K562 (cell line): ENCODE measurements at regions not wholly inside any gene's neighbourhood (a gene's known extent, or its start where the extent isn't known, plus 50 kb on each side); places are given as distances from the start of the nearest gene placed in this dataset.

Experiments
- BCLAF1 ChIP-seq, 2 experiments: fragments of 450-650 bp in 1 of 2; IDR thresholded peaks; 2 replicates each; pipeline ENCODE4 v1.6.1; 2011 to 2017; ENCODE audit warnings: low read depth in 2 of 2, antibody characterized with exemption in 1 of 2, borderline replicate concordance in 1 of 2, low read length in 1 of 2, mild to moderate bottlenecking in 1 of 2, mixed read lengths in 1 of 2; ENCODE audit not compliant: control insufficient read depth in 1 of 2
- CREM ChIP-seq: IDR thresholded peaks from 2 replicates; pipeline ENCODE4 v1.6.1; 2014; ENCODE audit warnings: antibody characterized with exemption, low read depth
- CXXC5 ChIP-seq: fragments of 250-450 bp; sonication (Bioruptor Pico); IDR thresholded peaks from 2 replicates; pipeline ENCODE4 v1.8.0; 2022; ENCODE audit warnings: inconsistent platforms, mild to moderate bottlenecking, moderate library complexity
- DMBX1 ChIP-seq: fragments of 250-450 bp; sonication (Bioruptor Pico); IDR thresholded peaks from 2 replicates; pipeline ENCODE4 v1.8.0; 2022; ENCODE audit warnings: inconsistent platforms, mild to moderate bottlenecking, moderate library complexity, borderline replicate concordance
- E2F1 ChIP-seq: sonication (generic); formaldehyde crosslinking; IDR thresholded peaks from 2 replicates; pipeline ENCODE4 v1.8.1; 2023; ENCODE audit warnings: mild to moderate bottlenecking, missing genetic modification reagents, moderate library complexity
- KAT2B ChIP-seq: IDR thresholded peaks from one replicate; pipeline ENCODE4 v1.6.1; 2012; ENCODE audit warnings: low read depth, mild to moderate bottlenecking, control low read depth, inconsistent platforms, low read length, moderate library complexity
- PBX2 ChIP-seq, 2 experiments: IDR thresholded peaks in 1 of 2; conservative IDR thresholded peaks in 1 of 2; 2 replicates each; pipeline ENCODE4 v1.6.1; 2016; ENCODE audit warnings: low read depth in 2 of 2, mild to moderate bottlenecking in 1 of 2, missing compliant biosample characterization in 1 of 2, missing genetic modification characterization in 1 of 2, moderate library complexity in 1 of 2
- PTTG1 ChIP-seq: fragments of 450-650 bp; IDR thresholded peaks from 2 replicates; pipeline ENCODE4 v1.6.1; 2016; ENCODE audit warnings: low read depth, mild to moderate bottlenecking, missing genetic modification characterization, missing compliant biosample characterization
- ZHX1 ChIP-seq: fragments of 150-350 bp; conservative IDR thresholded peaks from 2 replicates; pipeline ENCODE4 v1.6.1; 2014; ENCODE audit warnings: low read length
- ZNF23 ChIP-seq: fragments of 250-450 bp; sonication (Bioruptor Pico); IDR thresholded peaks from 2 replicates; pipeline ENCODE4 v1.4.0; 2020; ENCODE audit warnings: mild to moderate bottlenecking
- ZNF3 ChIP-seq: fragments of 250-450 bp; sonication (Bioruptor Pico); IDR thresholded peaks from 2 replicates; pipeline ENCODE4 v1.5.0; 2021; ENCODE audit warnings: mild to moderate bottlenecking, moderate library complexity
- ZNF592 ChIP-seq: fragments of 450-650 bp; IDR thresholded peaks from 2 replicates; pipeline ENCODE4 v1.6.1; 2017; ENCODE audit warnings: antibody characterized with exemption, mild to moderate bottlenecking

GRCh38 chr2:144925886-144926285 is 406.0 kb upstream of the ZEB2 start (continued):
- TF ChIP-seq DMBX1 (CRISPR knock-in tag) = 0 out of 2 replicates have a peak, but pooled peaks have one; percentile 38
- TF ChIP-seq ZNF3 (CRISPR knock-in tag) = no peak
- no peak for TF ChIP-seq PTTG1 (tag)
- peak; percentile 63; the same call in 1 of the 2 replicates for TF ChIP-seq ZNF592
- TF ChIP-seq CXXC5 (CRISPR knock-in tag) = no peak
- no peak for TF ChIP-seq ZHX1
- no peak for TF ChIP-seq CREM
- no peak for TF ChIP-seq ZNF23 (CRISPR knock-in tag)
- no peak for TF ChIP-seq KAT2B
- no peak for TF ChIP-seq E2F1 (CRISPR knock-in tag)
- no peak for TF ChIP-seq BCLAF1 (IDR thresholded peaks at IDR 0.05; ENCODE audit: borderline replicate concordance in 1 of 2, control insufficient read depth in 1 of 2, low read depth in 2 of 2, low read length in 1 of 2)
- TF ChIP-seq PBX2 (CRISPR knock-in tag; IDR thresholded peaks at IDR 0.05; ENCODE audit: low read depth) = no peak
- no peak for TF ChIP-seq PBX2 (tag; conservative IDR thresholded peaks at IDR 0.05; ENCODE audit: low read depth)
